Endodermal cell (in vitro differentiated cells): ENCODE measurements at regions not wholly inside any gene's neighbourhood (a gene's known extent, or its start where the extent isn't known, plus 50 kb on each side); places are given as distances from the start of the nearest gene placed in this dataset.

ENCODE experiments used
- DNase-seq: peaks from one replicate; pipeline ENCODE4 v3.0.0-alpha.2; 2017
- H3K27ac ChIP-seq: 2 replicates; pipeline ENCODE4 v1.5.1; 2013; ENCODE audit warnings: mild to moderate bottlenecking, low read depth, low read length, moderate library complexity
- H3K27me3 ChIP-seq: 2 replicates; pipeline ENCODE4 v1.6.1; 2013; ENCODE audit warnings: mild to moderate bottlenecking, low read length, moderate library complexity; ENCODE audit not compliant: insufficient read depth, control insufficient read depth, poor library complexity, severe bottlenecking
- H3K36me3 ChIP-seq: 2 replicates; pipeline ENCODE4 v1.7.0; 2013; ENCODE audit warnings: mild to moderate bottlenecking, low read length, moderate library complexity; ENCODE audit not compliant: control insufficient read depth, insufficient read depth
- H3K4me1 ChIP-seq: one replicate; pipeline ENCODE4 v1.7.0; 2013; ENCODE audit warnings: low read length; ENCODE audit not compliant: control insufficient read depth, insufficient read depth
- H3K4me3 ChIP-seq: 2 replicates; pipeline ENCODE4 v1.5.1; 2013; ENCODE audit warnings: mild to moderate bottlenecking, low read length, moderate library complexity
- H3K9ac ChIP-seq: 2 replicates; pipeline ENCODE4 v1.6.1; 2013; ENCODE audit warnings: mild to moderate bottlenecking, low read length, moderate library complexity; ENCODE audit not compliant: poor library complexity, severe bottlenecking; ENCODE audit errors: extremely low read depth
- H3K9me3 ChIP-seq: 2 replicates; pipeline ENCODE4 v1.6.1; 2013; ENCODE audit warnings: mild to moderate bottlenecking, low read length, moderate library complexity; ENCODE audit not compliant: control insufficient read depth
- H3K27ac Mint-ChIP-seq: 2 replicates; pipeline ENCODE4 v1.8.0; 2020; ENCODE audit warnings: mixed read lengths
- H3K27me3 Mint-ChIP-seq: 2 replicates; pipeline ENCODE4 v1.8.0; 2021; ENCODE audit warnings: mild to moderate bottlenecking, mixed read lengths; ENCODE audit not compliant: insufficient read depth
- H3K36me3 Mint-ChIP-seq: 2 replicates; pipeline ENCODE4 v1.8.0; 2020; ENCODE audit warnings: low read depth, mixed read lengths
- H3K4me1 Mint-ChIP-seq: 2 replicates; pipeline ENCODE4 v1.8.0; 2020; ENCODE audit warnings: mixed read lengths
- H3K4me3 Mint-ChIP-seq: 2 replicates; pipeline ENCODE4 v1.8.0; 2020; ENCODE audit warnings: mild to moderate bottlenecking, moderate library complexity, mixed read lengths
- H3K9me3 Mint-ChIP-seq: 2 replicates; pipeline ENCODE4 v1.8.0; 2020; ENCODE audit warnings: mild to moderate bottlenecking, mixed read lengths
- CTCF ChIP-seq: fragments of 200-600 bp; sonication (generic); conservative IDR thresholded peaks from 2 replicates; pipeline ENCODE4 v1.5.0; 2021; ENCODE audit warnings: antibody characterized with exemption, mild to moderate bottlenecking
- WGBS, 2 experiments: methylation state at CpG; one replicate each; pipeline versions ENCODE4 v1.1.5 to v1.1.7; 2013; ENCODE audit warnings: missing lambda C conversion rate in 2 of 2, mixed read lengths in 1 of 2; ENCODE audit not compliant: insufficient coverage in 1 of 2, insufficient read length in 1 of 2; 5-methylcytosine and 5-hydroxymethylcytosine counted together

- Histone ChIP-seq H3K9me3 (no peaks in the 10 kb centered on the region), H3K9ac (no peak overlapping the region), H3K4me3 (no peak overlapping the region), H3K4me1 (no peaks in the 10 kb centered on the region), H3K27me3 (peaks cover 4% of the 10 kb centered on the region), H3K27ac (no peak overlapping the region), H3K36me3 (no peaks in the 10 kb centered on the region)
- no peaks in the 10 kb centered on the region for H3K4me1 Mint-ChIP-seq
- H3K27me3 Mint-ChIP-seq: peaks cover 17% of the 10 kb centered on the region
- H3K9me3 Mint-ChIP-seq: no peaks in the 10 kb centered on the region
- WGBS, 2 experiments: 44 to 50% methylated on average over 2 of the region's 2 CpGs
- H3K36me3 Mint-ChIP-seq: no peaks in the 10 kb centered on the region
- no peak for DNase-seq
- no peak overlapping the region for H3K4me3 Mint-ChIP-seq
- no peak overlapping the region for H3K27ac Mint-ChIP-seq
- no peak for TF ChIP-seq CTCF
Measured at GRCh38 chr1:217049721-217050120, 326.5 kb upstream of the ESRRG start.

- peaks cover 12% of the 10 kb centered on the region for H3K27me3 Mint-ChIP-seq
- Histone ChIP-seq H3K4me3 (no peak overlapping the region), H3K9me3 (no peaks in the 10 kb centered on the region), H3K27ac (no peak overlapping the region), H3K36me3 (no peaks in the 10 kb centered on the region), H3K27me3 (no peaks in the 10 kb centered on the region), H3K4me1 (no peaks in the 10 kb centered on the region), H3K9ac (no peak overlapping the region)
- no peak for DNase-seq
- no peaks in the 10 kb centered on the region for H3K9me3 Mint-ChIP-seq
- H3K27ac Mint-ChIP-seq: no peak overlapping the region
- H3K4me3 Mint-ChIP-seq: no peak overlapping the region
- 94% methylated on average over 1 of the region's 1 CpG; no CpG with 5 or more reads in 1 of the 2 experiments for WGBS, 2 experiments
- no peaks in the 10 kb centered on the region for H3K36me3 Mint-ChIP-seq
- TF ChIP-seq CTCF: no peak
- H3K4me1 Mint-ChIP-seq: no peaks in the 10 kb centered on the region
Measured at GRCh38 chr1:217049081-217049480, 325.9 kb upstream of the ESRRG start.

GRCh38 chr1:217048104-217048707 is 325.0 kb upstream of the ESRRG start:
- H3K4me3 Mint-ChIP-seq: no peak overlapping the region
- H3K36me3 ChIP-seq: no peaks in the 10 kb centered on the region
- no peaks in the 10 kb centered on the region for H3K4me1 ChIP-seq
- no peak overlapping the region for H3K27ac ChIP-seq
- H3K27me3 ChIP-seq: no peaks in the 10 kb centered on the region
- H3K4me3 ChIP-seq: no peak overlapping the region
- DNase-seq: peak; percentile 90
- no peaks in the 10 kb centered on the region for H3K9me3 Mint-ChIP-seq
- H3K9ac ChIP-seq: no peak overlapping the region
- peaks cover 12% of the 10 kb centered on the region for H3K27me3 Mint-ChIP-seq
- no peaks in the 10 kb centered on the region for H3K9me3 ChIP-seq
- no peak overlapping the region for H3K27ac Mint-ChIP-seq
- peak; percentile 83 for TF ChIP-seq CTCF
- H3K36me3 Mint-ChIP-seq: no peaks in the 10 kb centered on the region
- WGBS, 2 experiments: 67 to 72% methylated on average over 4 to 5 of the region's 5 CpGs
- no peaks in the 10 kb centered on the region for H3K4me1 Mint-ChIP-seq
